GM19025 (cell line): ENCODE measurements at regions not wholly inside any gene's neighbourhood (a gene's known extent, or its start where the extent isn't known, plus 50 kb on each side); places are given as distances from the start of the nearest gene placed in this dataset.

Experiments
- ATAC-seq: cut with Tn5 transposase; IDR thresholded peaks from one replicate; pipeline ENCODE4 v1.9.1; 2021; ENCODE audit warnings: mild to moderate bottlenecking, low read depth, moderate library complexity; ENCODE audit not compliant: unreplicated experiment

- ATAC-seq: no peak
These were observed 1002.0 kb upstream of the ADGRB3 start for GRCh38 chr6:67633058-67633457.

GRCh38 chr6:67630146-67630545 lies 1004.9 kb upstream of the ADGRB3 start:
- ATAC-seq: no peak

- no peak for ATAC-seq
These were observed 1005.8 kb upstream of the ADGRB3 start for GRCh38 chr6:67629258-67629657.

- no peak for ATAC-seq
These were observed 1019.3 kb upstream of the ADGRB3 start for GRCh38 chr6:67615796-67616195.

- ATAC-seq: no peak
These were observed 1026.9 kb upstream of the ADGRB3 start for GRCh38 chr6:67608099-67608749.

GRCh38 chr6:67606906-67607828 lies 1027.9 kb upstream of the ADGRB3 start:
- no peak for ATAC-seq

GRCh38 chr6:67594366-67594765 lies 1040.7 kb upstream of the ADGRB3 start:
- ATAC-seq: no peak

- no peak for ATAC-seq
These were observed 1041.8 kb upstream of the ADGRB3 start for GRCh38 chr6:67593247-67593646.

- ATAC-seq: no peak
These were observed 1043.2 kb upstream of the ADGRB3 start for GRCh38 chr6:67591910-67592309.

- no peak for ATAC-seq
These were observed 1067.2 kb upstream of the ADGRB3 start for GRCh38 chr6:67567842-67568241.

GRCh38 chr6:67563671-67564070 lies 1071.4 kb upstream of the ADGRB3 start:
- no peak for ATAC-seq

- ATAC-seq: no peak
These were observed 1075.0 kb upstream of the ADGRB3 start for GRCh38 chr6:67560068-67560467.

- ATAC-seq: no peak
These were observed 1076.1 kb upstream of the ADGRB3 start for GRCh38 chr6:67558985-67559384.

- no peak for ATAC-seq
These were observed 1090.1 kb upstream of the ADGRB3 start for GRCh38 chr6:67544851-67545452.

- ATAC-seq: no peak
These were observed 1093.5 kb upstream of the ADGRB3 start for GRCh38 chr6:67541586-67541985.

- no peak for ATAC-seq
These were observed 1097.0 kb upstream of the ADGRB3 start for GRCh38 chr6:67538032-67538431.

- no peak for ATAC-seq
These were observed 1099.1 kb upstream of the ADGRB3 start for GRCh38 chr6:67535946-67536345.

- no peak for ATAC-seq
These were observed 1128.7 kb upstream of the ADGRB3 start for GRCh38 chr6:67506352-67506751.

- ATAC-seq: no peak
These were observed 1133.3 kb upstream of the ADGRB3 start for GRCh38 chr6:67501755-67502154.

GRCh38 chr6:67497749-67498148 lies 1137.3 kb upstream of the ADGRB3 start:
- ATAC-seq: no peak

GRCh38 chr6:67496191-67496590 lies 1138.9 kb upstream of the ADGRB3 start:
- no peak for ATAC-seq
